ENCODE measurements at regions not wholly inside any gene's neighbourhood (a gene's known extent, or its start where the extent isn't known, plus 50 kb on each side); places are given as distances from the start of the nearest gene placed in this dataset.
A peak's percentile ranks its signal among the peaks of the same experiment; 100 is the strongest.

- Histone ChIP-seq H3K27ac (no peak overlapping the region), H3K9me3 (no peaks in the 10 kb centered on the region), H3K36me3 (no peaks in the 10 kb centered on the region), H3K4me3 (no peak overlapping the region), H3K4me1 (peaks cover 8% of the 10 kb centered on the region), H3K27me3 (ENCODE audit: low read depth) (no peaks in the 10 kb centered on the region)
- DNase-seq, result no peak
- no peak for TF ChIP-seq CTCF (IDR thresholded peaks at IDR 0.05)
- intact Hi-C loops (cut with DNase I), result no loop called here
- no peak for ATAC-seq
Measured at GRCh38 chr13:97562962-97563361, 129.0 kb downstream of the RAP2A start.

- DNase-seq (no peak), ATAC-seq (no peak)
- Histone ChIP-seq H3K27ac (no peak overlapping the region), H3K9me3 (no peaks in the 10 kb centered on the region), H3K27me3 (ENCODE audit: low read depth) (no peaks in the 10 kb centered on the region), H3K4me1 (peaks cover 18% of the 10 kb centered on the region), H3K4me3 (no peak overlapping the region), H3K36me3 (no peaks in the 10 kb centered on the region)
- intact Hi-C loops (cut with DNase I), result no loop called here
- TF ChIP-seq CTCF (IDR thresholded peaks at IDR 0.05), result no peak
Measured at GRCh38 chr13:97564956-97565355, 131.0 kb downstream of the RAP2A start.

- intact Hi-C loops (cut with DNase I), result no loop called here
- H3K4me1 ChIP-seq, result peaks cover 18% of the 10 kb centered on the region
- ATAC-seq, result no peak
- no peaks in the 10 kb centered on the region for H3K9me3 ChIP-seq
- no peak for DNase-seq
- H3K36me3 ChIP-seq, result no peaks in the 10 kb centered on the region
- H3K27ac ChIP-seq, result no peak overlapping the region
- H3K4me3 ChIP-seq, result no peak overlapping the region
- no peak for TF ChIP-seq CTCF (IDR thresholded peaks at IDR 0.05)
- no peaks in the 10 kb centered on the region for H3K27me3 ChIP-seq (ENCODE audit: low read depth)
Measured at GRCh38 chr13:97565906-97566305, 131.9 kb downstream of the RAP2A start.

- TF ChIP-seq CTCF (IDR thresholded peaks at IDR 0.05), result no peak
- Histone ChIP-seq H3K9me3 (no peaks in the 10 kb centered on the region), H3K27me3 (ENCODE audit: low read depth) (no peaks in the 10 kb centered on the region), H3K4me3 (no peak overlapping the region), H3K36me3 (no peaks in the 10 kb centered on the region), H3K27ac (no peak overlapping the region), H3K4me1 (peaks cover 18% of the 10 kb centered on the region)
- DNase-seq (no peak), ATAC-seq (no peak)
- intact Hi-C loops (cut with DNase I), result no loop called here
Measured at GRCh38 chr13:97566907-97567306, 132.9 kb downstream of the RAP2A start.

GRCh38 chr13:97567510-97568243 lies 133.7 kb downstream of the RAP2A start:
- no peaks in the 10 kb centered on the region for H3K9me3 ChIP-seq
- no peaks in the 10 kb centered on the region for H3K36me3 ChIP-seq
- ATAC-seq, result peak; percentile 93 to 94
- DNase-seq, result peak; percentile 76
- intact Hi-C loops (cut with DNase I), result no loop called here
- no peak overlapping the region for H3K27ac ChIP-seq
- H3K4me3 ChIP-seq, result no peak overlapping the region
- no peaks in the 10 kb centered on the region for H3K27me3 ChIP-seq (ENCODE audit: low read depth)
- H3K4me1 ChIP-seq, result peaks cover 18% of the 10 kb centered on the region
- TF ChIP-seq CTCF (IDR thresholded peaks at IDR 0.05), result no peak

All from lower lobe of right lung (tissue), 2 donors.